Naive thymus-derived CD4-positive, alpha-beta T cell (primary cell): ENCODE measurements at regions not wholly inside any gene's neighbourhood (a gene's known extent, or its start where the extent isn't known, plus 50 kb on each side); places are given as distances from the start of the nearest gene placed in this dataset.

Experiments used
- ATAC-seq: fragments of 150-1000 bp; cut with Tn5 transposase; 2 replicates; pipeline ENCODE4 v1.10.0; 2021; ENCODE audit warnings: mild to moderate bottlenecking, moderate library complexity
- CTCF ChIA-PET: fragments of 350-600 bp; sonication (Branson Sonifier 250); formaldehyde crosslinking; loops from one replicate; lab custom pipeline; 2021; ENCODE audit warnings: antibody characterized with exemption; lab: Charles Lee
- POLR2A ChIA-PET: fragments of 350-600 bp; sonication (Branson Sonifier 250); formaldehyde crosslinking; loops from one replicate; lab custom pipeline; 2021; ENCODE audit warnings: antibody characterized with exemption, inconsistent platforms; lab: Charles Lee
- DNase-seq, 9 donors: peaks; one replicate each; pipeline versions ENCODE4 v3.0.0 to v3.0.0-alpha.2; 2020 to 2022; ENCODE audit warnings: mixed read lengths in 1 of 9
- H3K27ac ChIP-seq: one replicate; pipeline ENCODE4 v1.7.0; 2013; ENCODE audit warnings: mild to moderate bottlenecking, low read depth, low read length, moderate library complexity
- H3K27me3 ChIP-seq, 2 donors: one replicate each; pipeline ENCODE4 v1.7.0; 2013; ENCODE audit warnings: low read length in 2 of 2, mild to moderate bottlenecking in 2 of 2, moderate library complexity in 2 of 2; ENCODE audit not compliant: control insufficient read depth in 2 of 2, insufficient read depth in 2 of 2
- H3K36me3 ChIP-seq, 3 experiments: 1 replicate in 2 of 3; 2 replicates in 1 of 3; pipeline ENCODE4 v1.7.0; 2013; ENCODE audit warnings: low read length in 3 of 3, mild to moderate bottlenecking in 3 of 3, moderate library complexity in 1 of 3; ENCODE audit not compliant: insufficient read depth in 3 of 3, control insufficient read depth in 2 of 3
- H3K4me1 ChIP-seq, 2 donors: one replicate each; pipeline ENCODE4 v1.7.0; 2013; ENCODE audit warnings: low read length in 2 of 2, mild to moderate bottlenecking in 2 of 2, moderate library complexity in 1 of 2; ENCODE audit not compliant: control insufficient read depth in 2 of 2, insufficient read depth in 2 of 2
- H3K4me3 ChIP-seq: 2 replicates; pipeline ENCODE4 v1.7.0; 2013; ENCODE audit warnings: mild to moderate bottlenecking, low read length
- H3K9me3 ChIP-seq, 3 experiments: 1 replicate in 2 of 3; 2 replicates in 1 of 3; pipeline ENCODE4 v1.7.0; 2013; ENCODE audit warnings: low read length in 3 of 3; ENCODE audit not compliant: control insufficient read depth in 2 of 3
- H3K27ac Mint-ChIP-seq, 9 donors: one replicate each; pipeline ENCODE4 v1.8.0; 2020 to 2022; ENCODE audit warnings: mixed read lengths in 9 of 9, mild to moderate bottlenecking in 8 of 9, moderate library complexity in 5 of 9, inconsistent platforms in 2 of 9
- H3K27me3 Mint-ChIP-seq, 5 donors: one replicate each; pipeline ENCODE4 v1.8.0; 2021 to 2022; ENCODE audit warnings: mixed read lengths in 5 of 5, mild to moderate bottlenecking in 1 of 5
- H3K36me3 Mint-ChIP-seq, 5 donors: one replicate each; pipeline ENCODE4 v1.8.0; 2020 to 2022; ENCODE audit warnings: mixed read lengths in 5 of 5, mild to moderate bottlenecking in 3 of 5, inconsistent platforms in 1 of 5
- H3K4me1 Mint-ChIP-seq, 7 donors: one replicate each; pipeline ENCODE4 v1.8.0; 2020 to 2022; ENCODE audit warnings: mixed read lengths in 7 of 7, mild to moderate bottlenecking in 3 of 7, inconsistent platforms in 1 of 7
- H3K4me3 Mint-ChIP-seq, 10 donors: one replicate each; pipeline ENCODE4 v1.8.0; 2020 to 2022; ENCODE audit warnings: mild to moderate bottlenecking in 10 of 10, mixed read lengths in 10 of 10, moderate library complexity in 6 of 10, inconsistent platforms in 2 of 10
- H3K9me3 Mint-ChIP-seq, 11 donors: one replicate each; pipeline ENCODE4 v1.8.0; 2020 to 2022; ENCODE audit warnings: mixed read lengths in 11 of 11, mild to moderate bottlenecking in 4 of 11, inconsistent platforms in 1 of 11, moderate library complexity in 1 of 11
- intact Hi-C, 2 donors: fragments of 100-400 bp; cut with micrococcal nuclease; formaldehyde crosslinking; loops; one replicate each; pipeline ENCODE4 v1.15.1; 2023

GRCh38 chr2:71861186-71862160 is 286.2 kb downstream of the CYP26B1 start:
- ChIA-PET POLR2A (no interaction called here), CTCF (no interaction called here)
- Mint-ChIP-seq H3K36me3 (no peaks in the 10 kb centered on the region), H3K27ac (no peak overlapping the region), H3K27me3 (peaks cover 0 to 23% (median 4%) of the 10 kb centered on the region in 5 donors), H3K4me1 (no peaks in the 10 kb centered on the region), H3K4me3 (no peak overlapping the region), H3K9me3 (peaks cover 0 to 5% (median 0%) of the 10 kb centered on the region in 11 donors)
- H3K4me3 ChIP-seq = no peak overlapping the region
- H3K27me3 ChIP-seq = no peaks in the 10 kb centered on the region
- H3K9me3 ChIP-seq = no peaks in the 10 kb centered on the region
- ATAC-seq (no peak), DNase-seq (no peak)
- no peak overlapping the region for H3K27ac ChIP-seq
- no peaks in the 10 kb centered on the region for H3K36me3 ChIP-seq
- no peaks in the 10 kb centered on the region for H3K4me1 ChIP-seq
- intact Hi-C loops = no loop called here

GRCh38 chr2:71860381-71860926 is 287.2 kb downstream of the CYP26B1 start:
- Histone ChIP-seq H3K4me1 (no peaks in the 10 kb centered on the region), H3K9me3 (no peaks in the 10 kb centered on the region), H3K4me3 (no peak overlapping the region), H3K27ac (no peak overlapping the region), H3K27me3 (no peaks in the 10 kb centered on the region), H3K36me3 (no peaks in the 10 kb centered on the region)
- peaks cover 0 to 6% (median 0%) of the 10 kb centered on the region in 5 donors for H3K36me3 Mint-ChIP-seq
- intact Hi-C loops = no loop called here
- no peak overlapping the region for H3K27ac Mint-ChIP-seq
- H3K4me3 Mint-ChIP-seq = no peak overlapping the region
- no peaks in the 10 kb centered on the region for H3K4me1 Mint-ChIP-seq
- peaks cover 0 to 10% (median 5%) of the 10 kb centered on the region in 11 donors for H3K9me3 Mint-ChIP-seq
- ATAC-seq = no peak
- POLR2A ChIA-PET = no interaction called here
- DNase-seq = no peak
- peaks cover 0 to 28% (median 4%) of the 10 kb centered on the region in 5 donors for H3K27me3 Mint-ChIP-seq
- CTCF ChIA-PET = no interaction called here

- ChIA-PET CTCF (no interaction called here), POLR2A (no interaction called here)
- H3K4me1 Mint-ChIP-seq = no peaks in the 10 kb centered on the region
- Histone ChIP-seq H3K27me3 (no peaks in the 10 kb centered on the region), H3K4me3 (no peak overlapping the region), H3K36me3 (no peaks in the 10 kb centered on the region), H3K4me1 (no peaks in the 10 kb centered on the region), H3K27ac (no peak overlapping the region), H3K9me3 (no peaks in the 10 kb centered on the region)
- peaks cover 0 to 7% (median 0%) of the 10 kb centered on the region in 5 donors for H3K36me3 Mint-ChIP-seq
- no peak overlapping the region for H3K4me3 Mint-ChIP-seq
- H3K27ac Mint-ChIP-seq = no peak overlapping the region
- DNase-seq (no peak), ATAC-seq (no peak)
- H3K27me3 Mint-ChIP-seq = peaks cover 0 to 24% (median 4%) of the 10 kb centered on the region in 5 donors
- intact Hi-C loops = no loop called here
- H3K9me3 Mint-ChIP-seq = peaks cover 0 to 15% (median 6%) of the 10 kb centered on the region in 11 donors
Observed at GRCh38 chr2:71859211-71859847, 288.3 kb downstream of the CYP26B1 start.

- CTCF ChIA-PET = no interaction called here
- H3K36me3 ChIP-seq = no peaks in the 10 kb centered on the region
- H3K9me3 ChIP-seq = no peaks in the 10 kb centered on the region
- Mint-ChIP-seq H3K4me3 (no peak overlapping the region), H3K36me3 (peaks cover 0 to 7% (median 0%) of the 10 kb centered on the region in 5 donors), H3K27me3 (peaks cover 0 to 32% (median 4%) of the 10 kb centered on the region in 5 donors), H3K27ac (no peak overlapping the region), H3K4me1 (no peaks in the 10 kb centered on the region), H3K9me3 (peaks cover 0 to 15% (median 6%) of the 10 kb centered on the region in 11 donors)
- ATAC-seq = no peak
- no peaks in the 10 kb centered on the region for H3K27me3 ChIP-seq
- intact Hi-C loops = no loop called here
- H3K4me1 ChIP-seq = no peaks in the 10 kb centered on the region
- DNase-seq = no peak
- POLR2A ChIA-PET = no interaction called here
- H3K4me3 ChIP-seq = no peak overlapping the region
- no peak overlapping the region for H3K27ac ChIP-seq
Observed at GRCh38 chr2:71858071-71858470, 289.6 kb downstream of the CYP26B1 start.

GRCh38 chr2:71857636-71858035 is 290.0 kb downstream of the CYP26B1 start:
- Mint-ChIP-seq H3K36me3 (peaks cover 0 to 7% (median 0%) of the 10 kb centered on the region in 5 donors), H3K4me1 (no peaks in the 10 kb centered on the region), H3K27ac (no peak overlapping the region), H3K9me3 (peaks cover 0 to 15% (median 6%) of the 10 kb centered on the region in 11 donors), H3K4me3 (no peak overlapping the region), H3K27me3 (peaks cover 0 to 32% (median 4%) of the 10 kb centered on the region in 5 donors)
- ATAC-seq (no peak), DNase-seq (no peak)
- Histone ChIP-seq H3K4me3 (no peak overlapping the region), H3K27me3 (no peaks in the 10 kb centered on the region), H3K9me3 (no peaks in the 10 kb centered on the region), H3K4me1 (no peaks in the 10 kb centered on the region), H3K27ac (no peak overlapping the region), H3K36me3 (no peaks in the 10 kb centered on the region)
- intact Hi-C loops = no loop called here
- ChIA-PET POLR2A (no interaction called here), CTCF (no interaction called here)

GRCh38 chr2:71856773-71857525 is 290.7 kb downstream of the CYP26B1 start:
- Histone ChIP-seq H3K4me3 (no peak overlapping the region), H3K36me3 (no peaks in the 10 kb centered on the region), H3K9me3 (no peaks in the 10 kb centered on the region), H3K4me1 (no peaks in the 10 kb centered on the region), H3K27ac (no peak overlapping the region), H3K27me3 (no peaks in the 10 kb centered on the region)
- POLR2A ChIA-PET = no interaction called here
- CTCF ChIA-PET = no interaction called here
- ATAC-seq (no peak), DNase-seq (no peak)
- no peaks in the 10 kb centered on the region for H3K4me1 Mint-ChIP-seq
- peaks cover 0 to 32% (median 4%) of the 10 kb centered on the region in 5 donors for H3K27me3 Mint-ChIP-seq
- intact Hi-C loops = no loop called here
- no peak overlapping the region for H3K4me3 Mint-ChIP-seq
- H3K9me3 Mint-ChIP-seq = peaks cover 0 to 15% (median 6%) of the 10 kb centered on the region in 11 donors
- no peak overlapping the region for H3K27ac Mint-ChIP-seq
- H3K36me3 Mint-ChIP-seq = peaks cover 0 to 7% (median 0%) of the 10 kb centered on the region in 5 donors
